ENCODE measurements at regions not wholly inside any gene's neighbourhood (a gene's known extent, or its start where the extent isn't known, plus 50 kb on each side); places are given as distances from the start of the nearest gene placed in this dataset.

DNA sequence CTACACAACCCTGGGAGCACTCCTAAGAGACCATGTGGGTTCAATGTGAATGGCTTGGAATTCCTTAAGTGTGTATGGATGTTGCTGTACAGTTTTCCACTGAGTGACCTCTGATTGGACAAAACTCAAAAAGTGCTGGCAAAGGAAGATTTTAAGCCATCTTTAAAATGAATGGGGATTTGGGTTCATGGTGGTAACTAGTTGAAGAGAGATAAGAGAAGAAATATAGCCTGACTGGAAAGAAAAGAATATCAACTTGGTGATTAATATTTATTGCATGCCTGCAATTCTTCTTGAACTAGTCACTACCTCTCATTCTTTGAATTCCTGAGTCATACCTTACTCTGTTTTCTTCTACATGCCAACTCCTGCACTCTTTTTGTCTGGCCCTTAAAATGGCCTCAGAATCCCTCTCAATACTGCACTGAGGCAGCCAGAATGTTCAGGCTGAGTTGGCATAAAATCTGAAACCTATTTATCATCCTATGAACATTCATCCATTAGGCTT, 124.7 kb downstream of the RPL22L1 start:
- Histone ChIP-seq H2AFZ (ENCODE audit: insufficient read depth, low read depth, low read length, poor library complexity, severe bottlenecking) (no peak overlapping the region), H3K79me2 (ENCODE audit: control insufficient read depth, insufficient read depth, low read length) (no peaks in the 10 kb centered on the region), H3K9ac (ENCODE audit: low read length) (no peak overlapping the region), H3K4me2 (replicated peaks; ENCODE audit: low read depth, low read length, poor library complexity, severe bottlenecking) (no peak overlapping the region), H3K27ac (ENCODE audit: low read length in 2 of 2) (no peak overlapping the region), H3K4me3 (ENCODE audit: control extremely low read depth in 1 of 5, extremely low read depth in 1 of 5, insufficient read depth in 1 of 5, low read depth in 2 of 5, low read length in 4 of 5) (no peak overlapping the region), H4K20me1 (ENCODE audit: control insufficient read depth, insufficient read depth, low read length, poor library complexity, severe bottlenecking) (no peaks in the 10 kb centered on the region), H3K9me3 (ENCODE audit: control extremely low read depth in 1 of 3, control insufficient read depth in 2 of 3, insufficient read depth in 1 of 3, low read length in 2 of 3) (no peaks in the 10 kb centered on the region), H3K36me3 (replicated peaks in 1 of 2; ENCODE audit: control extremely low read depth in 1 of 2, control insufficient read depth in 1 of 2, extremely low read depth in 1 of 2, insufficient read depth in 2 of 2, low read length in 1 of 2) (no peaks in the 10 kb centered on the region), H3K27me3 (replicated peaks in 1 of 4; ENCODE audit: control extremely low read depth in 1 of 4, control insufficient read depth in 3 of 4, insufficient read depth in 4 of 4, low read length in 3 of 4) (peaks cover 0 to 8% (median 2%) of the 10 kb centered on the region in 4 experiments), H3K4me1 (ENCODE audit: control insufficient read depth in 2 of 2, insufficient read depth in 2 of 2, low read length in 2 of 2) (no peaks in the 10 kb centered on the region)
- TF ChIP-seq, protein P1, sequence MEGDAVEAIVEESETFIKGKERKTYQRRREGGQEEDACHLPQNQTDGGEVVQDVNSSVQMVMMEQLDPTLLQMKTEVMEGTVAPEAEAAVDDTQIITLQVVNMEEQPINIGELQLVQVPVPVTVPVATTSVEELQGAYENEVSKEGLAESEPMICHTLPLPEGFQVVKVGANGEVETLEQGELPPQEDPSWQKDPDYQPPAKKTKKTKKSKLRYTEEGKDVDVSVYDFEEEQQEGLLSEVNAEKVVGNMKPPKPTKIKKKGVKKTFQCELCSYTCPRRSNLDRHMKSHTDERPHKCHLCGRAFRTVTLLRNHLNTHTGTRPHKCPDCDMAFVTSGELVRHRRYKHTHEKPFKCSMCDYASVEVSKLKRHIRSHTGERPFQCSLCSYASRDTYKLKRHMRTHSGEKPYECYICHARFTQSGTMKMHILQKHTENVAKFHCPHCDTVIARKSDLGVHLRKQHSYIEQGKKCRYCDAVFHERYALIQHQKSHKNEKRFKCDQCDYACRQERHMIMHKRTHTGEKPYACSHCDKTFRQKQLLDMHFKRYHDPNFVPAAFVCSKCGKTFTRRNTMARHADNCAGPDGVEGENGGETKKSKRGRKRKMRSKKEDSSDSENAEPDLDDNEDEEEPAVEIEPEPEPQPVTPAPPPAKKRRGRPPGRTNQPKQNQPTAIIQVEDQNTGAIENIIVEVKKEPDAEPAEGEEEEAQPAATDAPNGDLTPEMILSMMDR (IDR thresholded peaks at IDR 0.05): no peak
- no peak for TF ChIP-seq EZH2 (IDR thresholded peaks at IDR 0.05; ENCODE audit: borderline replicate concordance, insufficient read depth, low read depth, low read length, poor library complexity, severe bottlenecking)
- ChIA-PET POLR2A (no interaction called here), CTCF (no interaction called here)
- Mint-ChIP-seq H3K4me3 (no peak overlapping the region), H3K9me3 (ENCODE audit: insufficient read depth) (no peaks in the 10 kb centered on the region), H3K27me3 (peaks cover 33% of the 10 kb centered on the region), H3K27ac (no peak overlapping the region), H3K4me1 (no peaks in the 10 kb centered on the region)
- DNase-seq (no peak), ATAC-seq (ENCODE audit: low read depth) (no peak)
- intact Hi-C loops (cut with micrococcal nuclease): no loop called here

GRCh38 chr3:170741756-170742529, 128.1 kb downstream of the RPL22L1 start:
- no CpG with 5 or more reads among the region's 2 CpGs for WGBS (ENCODE audit: insufficient coverage)
- no peaks in the 10 kb centered on the region for H3K4me1 Mint-ChIP-seq
- no peak overlapping the region for H3K27ac Mint-ChIP-seq
- no peaks in the 10 kb centered on the region for H3K4me1 ChIP-seq (ENCODE audit: control insufficient read depth in 2 of 2, insufficient read depth in 2 of 2, low read length in 2 of 2)
- no peak overlapping the region for H3K9ac ChIP-seq (ENCODE audit: low read length)
- no peaks in the 10 kb centered on the region for H3K9me3 ChIP-seq (ENCODE audit: control extremely low read depth in 1 of 3, control insufficient read depth in 2 of 3, insufficient read depth in 1 of 3, low read length in 2 of 3)
- intact Hi-C loops (cut with micrococcal nuclease): no loop called here
- H3K27me3 ChIP-seq (replicated peaks in 1 of 4; ENCODE audit: control extremely low read depth in 1 of 4, control insufficient read depth in 3 of 4, insufficient read depth in 4 of 4, low read length in 3 of 4): peaks cover 0 to 5% (median 0%) of the 10 kb centered on the region in 4 experiments
- no peak overlapping the region for H3K4me2 ChIP-seq (replicated peaks; ENCODE audit: low read depth, low read length, poor library complexity, severe bottlenecking)
- ChIA-PET CTCF (no interaction called here), POLR2A (no interaction called here)
- no peak overlapping the region for H3K4me3 Mint-ChIP-seq
- no peak for ATAC-seq (ENCODE audit: low read depth)
- H4K20me1 ChIP-seq (ENCODE audit: control insufficient read depth, insufficient read depth, low read length, poor library complexity, severe bottlenecking): no peaks in the 10 kb centered on the region
- H3K27me3 Mint-ChIP-seq: peaks cover 9% of the 10 kb centered on the region
- no peak for DNase-seq
- H3K4me3 ChIP-seq (ENCODE audit: control extremely low read depth in 1 of 5, extremely low read depth in 1 of 5, insufficient read depth in 1 of 5, low read depth in 2 of 5, low read length in 4 of 5): no peak overlapping the region
- no peaks in the 10 kb centered on the region for H3K79me2 ChIP-seq (ENCODE audit: control insufficient read depth, insufficient read depth, low read length)
- H3K36me3 ChIP-seq (replicated peaks in 1 of 2; ENCODE audit: control extremely low read depth in 1 of 2, control insufficient read depth in 1 of 2, extremely low read depth in 1 of 2, insufficient read depth in 2 of 2, low read length in 1 of 2): no peaks in the 10 kb centered on the region
- TF ChIP-seq EZH2 (IDR thresholded peaks at IDR 0.05; ENCODE audit: borderline replicate concordance, insufficient read depth, low read depth, low read length, poor library complexity, severe bottlenecking): no peak
- TF ChIP-seq, protein P1 (IDR thresholded peaks at IDR 0.05): no peak
- no peaks in the 10 kb centered on the region for H3K9me3 Mint-ChIP-seq (ENCODE audit: insufficient read depth)
- H3K27ac ChIP-seq (ENCODE audit: low read length in 2 of 2): no peak overlapping the region
- H2AFZ ChIP-seq (ENCODE audit: insufficient read depth, low read depth, low read length, poor library complexity, severe bottlenecking): no peak overlapping the region
